MM.1S (cell line): ENCODE measurements at regions not wholly inside any gene's neighbourhood (a gene's known extent, or its start where the extent isn't known, plus 50 kb on each side); places are given as distances from the start of the nearest gene placed in this dataset.

ENCODE experiments used
- DNase-seq: peaks from one replicate; pipeline ENCODE4 v3.0.0-alpha.2; 2015
- H2AFZ ChIP-seq: fragments of 300-600 bp; sonication (generic); 2 replicates; pipeline ENCODE4 v1.6.0; 2016; ENCODE audit warnings: antibody characterized with exemption, low read length
- H3F3A ChIP-seq: fragments of 300-600 bp; sonication (generic); 2 replicates; pipeline ENCODE4 v1.6.1; 2016; ENCODE audit warnings: mild to moderate bottlenecking, antibody characterized with exemption, low read length, moderate library complexity, mixed read lengths; ENCODE audit not compliant: insufficient read depth
- H3K27ac ChIP-seq: fragments of 300-600 bp; sonication (generic); 2 replicates; pipeline ENCODE4 v1.5.1; 2016; ENCODE audit warnings: mild to moderate bottlenecking, low read length
- H3K27me3 ChIP-seq: fragments of 300-600 bp; sonication (generic); replicated peaks from 2 replicates; pipeline ENCODE4 v1.6.0; 2016; ENCODE audit warnings: low read length; ENCODE audit not compliant: insufficient read depth
- H3K36me3 ChIP-seq: fragments of 300-600 bp; sonication (generic); replicated peaks from 2 replicates; pipeline ENCODE4 v1.6.1; 2016; ENCODE audit warnings: mild to moderate bottlenecking, low read length, mixed read lengths; ENCODE audit not compliant: insufficient read depth
- H3K4me1 ChIP-seq: fragments of 300-600 bp; sonication (generic); 2 replicates; pipeline ENCODE4 v1.6.1; 2016; ENCODE audit warnings: low read length, mixed read lengths
- H3K4me2 ChIP-seq: fragments of 300-600 bp; sonication (generic); 2 replicates; pipeline ENCODE4 v1.6.0; 2016; ENCODE audit warnings: low read depth, low read length
- H3K4me3 ChIP-seq: fragments of 300-600 bp; sonication (generic); 2 replicates; pipeline ENCODE4 v1.5.1; 2016; ENCODE audit warnings: low read length, mixed read lengths
- H3K79me2 ChIP-seq: fragments of 300-600 bp; sonication (generic); 2 replicates; pipeline ENCODE4 v1.6.1; 2016; ENCODE audit warnings: mixed run types, low read length, mixed read lengths
- H3K9ac ChIP-seq: fragments of 300-600 bp; sonication (generic); 2 replicates; pipeline ENCODE4 v1.6.1; 2016; ENCODE audit warnings: low read length, mixed read lengths
- H3K9me2 ChIP-seq: fragments of 300-600 bp; sonication (generic); replicated peaks from 2 replicates; pipeline ENCODE4 v1.6.1; 2016; ENCODE audit warnings: mild to moderate bottlenecking, low read length, mixed read lengths; ENCODE audit not compliant: insufficient read depth
- H3K9me3 ChIP-seq: fragments of 300-600 bp; sonication (generic); replicated peaks from 2 replicates; pipeline ENCODE4 v1.6.1; 2016; ENCODE audit warnings: mild to moderate bottlenecking, low read length, mixed read lengths; ENCODE audit not compliant: insufficient read depth
- H4K20me1 ChIP-seq: fragments of 300-600 bp; sonication (generic); 2 replicates; pipeline ENCODE4 v1.6.1; 2016; ENCODE audit warnings: mild to moderate bottlenecking, low read length, moderate library complexity, mixed read lengths; ENCODE audit not compliant: insufficient read depth
- EZH2 ChIP-seq: fragments of 300-600 bp; sonication (generic); optimal IDR thresholded peaks from 2 replicates; pipeline ENCODE3; 2017; ENCODE audit warnings: low read depth, mild to moderate bottlenecking, antibody characterized with exemption, low read length, mixed read lengths
- EZH2phosphoT487 ChIP-seq: fragments of 300-600 bp; sonication (generic); IDR thresholded peaks from 2 replicates; pipeline ENCODE4 v1.6.1; 2018; ENCODE audit warnings: antibody characterized with exemption, low read length
- TF ChIP-seq, protein P1 (sequence below): fragments of 300-600 bp; sonication (generic); IDR thresholded peaks from 2 replicates; pipeline ENCODE4 v1.5.1; 2016; ENCODE audit warnings: antibody characterized with exemption, low read length, mixed read lengths

DNA sequence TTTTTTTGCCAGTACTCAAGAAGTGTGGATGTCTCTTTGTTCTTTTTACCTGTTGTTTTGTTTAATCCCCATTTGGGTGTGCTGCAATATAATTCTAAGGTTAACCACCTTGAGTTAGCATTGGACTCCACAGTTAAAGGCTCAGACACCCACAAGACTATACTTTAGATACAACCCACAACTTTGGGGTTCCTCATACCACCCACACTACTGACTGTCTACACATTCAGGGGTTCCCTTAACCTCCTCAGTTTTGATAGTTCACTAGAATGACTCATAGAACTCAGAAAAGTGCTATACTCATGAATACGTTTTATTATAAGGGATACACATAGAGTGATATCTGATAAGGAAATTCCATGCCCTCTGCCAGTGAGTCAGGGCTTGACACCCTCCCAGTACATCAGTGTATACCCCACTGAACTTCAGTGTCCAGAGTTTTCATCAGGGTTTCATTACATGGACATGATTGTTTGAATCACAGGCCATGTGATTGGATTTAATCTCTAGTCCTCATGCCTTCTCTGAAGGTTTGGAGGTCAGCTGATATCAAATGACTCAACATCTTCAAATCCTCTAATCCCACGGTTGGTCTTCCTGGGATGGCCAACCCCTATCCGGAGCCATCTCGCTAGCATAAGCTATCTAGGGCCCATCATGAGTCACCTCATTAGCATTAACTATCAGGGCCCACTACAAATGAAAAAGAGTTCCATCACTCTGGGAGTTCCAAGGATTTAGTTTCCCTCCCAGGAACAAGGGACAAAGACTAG is 357.7 kb upstream of the EMCN start:
- Histone ChIP-seq H3K79me2 (no peaks in the 10 kb centered on the region), H3K4me2 (no peak overlapping the region), H3F3A (no peaks in the 10 kb centered on the region), H3K4me3 (no peak overlapping the region), H3K4me1 (no peaks in the 10 kb centered on the region), H3K27me3 (no peaks in the 10 kb centered on the region), H3K9me3 (no peaks in the 10 kb centered on the region), H3K9ac (no peak overlapping the region), H3K9me2 (no peaks in the 10 kb centered on the region), H4K20me1 (no peaks in the 10 kb centered on the region), H3K27ac (no peak overlapping the region), H2AFZ (no peak overlapping the region), H3K36me3 (no peaks in the 10 kb centered on the region)
- DNase-seq, result no peak
- TF ChIP-seq, protein P1, sequence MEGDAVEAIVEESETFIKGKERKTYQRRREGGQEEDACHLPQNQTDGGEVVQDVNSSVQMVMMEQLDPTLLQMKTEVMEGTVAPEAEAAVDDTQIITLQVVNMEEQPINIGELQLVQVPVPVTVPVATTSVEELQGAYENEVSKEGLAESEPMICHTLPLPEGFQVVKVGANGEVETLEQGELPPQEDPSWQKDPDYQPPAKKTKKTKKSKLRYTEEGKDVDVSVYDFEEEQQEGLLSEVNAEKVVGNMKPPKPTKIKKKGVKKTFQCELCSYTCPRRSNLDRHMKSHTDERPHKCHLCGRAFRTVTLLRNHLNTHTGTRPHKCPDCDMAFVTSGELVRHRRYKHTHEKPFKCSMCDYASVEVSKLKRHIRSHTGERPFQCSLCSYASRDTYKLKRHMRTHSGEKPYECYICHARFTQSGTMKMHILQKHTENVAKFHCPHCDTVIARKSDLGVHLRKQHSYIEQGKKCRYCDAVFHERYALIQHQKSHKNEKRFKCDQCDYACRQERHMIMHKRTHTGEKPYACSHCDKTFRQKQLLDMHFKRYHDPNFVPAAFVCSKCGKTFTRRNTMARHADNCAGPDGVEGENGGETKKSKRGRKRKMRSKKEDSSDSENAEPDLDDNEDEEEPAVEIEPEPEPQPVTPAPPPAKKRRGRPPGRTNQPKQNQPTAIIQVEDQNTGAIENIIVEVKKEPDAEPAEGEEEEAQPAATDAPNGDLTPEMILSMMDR, result no peak
- TF ChIP-seq EZH2phosphoT487, result no peak
- TF ChIP-seq EZH2, result no peak

DNA sequence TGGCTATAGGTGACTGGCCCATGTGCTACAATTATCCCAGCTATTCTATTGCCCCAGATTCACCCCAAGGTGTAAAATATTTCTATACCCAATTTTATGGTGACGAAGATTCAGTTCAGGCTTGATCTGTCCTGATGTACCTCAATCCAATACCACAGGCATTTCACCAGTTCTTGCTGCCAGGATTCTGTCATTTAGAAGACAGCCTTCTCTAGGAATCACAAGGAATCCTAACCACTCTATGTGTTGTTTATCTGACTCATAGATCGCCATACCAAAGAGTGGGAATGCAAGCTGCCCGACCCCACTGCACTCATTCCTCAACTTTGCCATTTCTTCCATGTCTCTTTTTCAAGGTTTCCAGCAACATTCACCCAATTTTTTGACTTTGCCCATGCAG is 355.0 kb upstream of the EMCN start:
- H3K9me3 ChIP-seq, result no peaks in the 10 kb centered on the region
- no peaks in the 10 kb centered on the region for H3K27me3 ChIP-seq
- H3K36me3 ChIP-seq, result no peaks in the 10 kb centered on the region
- H3F3A ChIP-seq, result no peaks in the 10 kb centered on the region
- H2AFZ ChIP-seq, result no peak overlapping the region
- H3K27ac ChIP-seq, result no peak overlapping the region
- no peak for TF ChIP-seq EZH2phosphoT487
- TF ChIP-seq, protein P1, result no peak
- TF ChIP-seq EZH2, result no peak
- no peaks in the 10 kb centered on the region for H3K9me2 ChIP-seq
- DNase-seq, result no peak
- H3K9ac ChIP-seq, result no peak overlapping the region
- H3K4me2 ChIP-seq, result no peak overlapping the region
- no peaks in the 10 kb centered on the region for H3K4me1 ChIP-seq
- H4K20me1 ChIP-seq, result no peaks in the 10 kb centered on the region
- no peak overlapping the region for H3K4me3 ChIP-seq
- no peaks in the 10 kb centered on the region for H3K79me2 ChIP-seq

DNA sequence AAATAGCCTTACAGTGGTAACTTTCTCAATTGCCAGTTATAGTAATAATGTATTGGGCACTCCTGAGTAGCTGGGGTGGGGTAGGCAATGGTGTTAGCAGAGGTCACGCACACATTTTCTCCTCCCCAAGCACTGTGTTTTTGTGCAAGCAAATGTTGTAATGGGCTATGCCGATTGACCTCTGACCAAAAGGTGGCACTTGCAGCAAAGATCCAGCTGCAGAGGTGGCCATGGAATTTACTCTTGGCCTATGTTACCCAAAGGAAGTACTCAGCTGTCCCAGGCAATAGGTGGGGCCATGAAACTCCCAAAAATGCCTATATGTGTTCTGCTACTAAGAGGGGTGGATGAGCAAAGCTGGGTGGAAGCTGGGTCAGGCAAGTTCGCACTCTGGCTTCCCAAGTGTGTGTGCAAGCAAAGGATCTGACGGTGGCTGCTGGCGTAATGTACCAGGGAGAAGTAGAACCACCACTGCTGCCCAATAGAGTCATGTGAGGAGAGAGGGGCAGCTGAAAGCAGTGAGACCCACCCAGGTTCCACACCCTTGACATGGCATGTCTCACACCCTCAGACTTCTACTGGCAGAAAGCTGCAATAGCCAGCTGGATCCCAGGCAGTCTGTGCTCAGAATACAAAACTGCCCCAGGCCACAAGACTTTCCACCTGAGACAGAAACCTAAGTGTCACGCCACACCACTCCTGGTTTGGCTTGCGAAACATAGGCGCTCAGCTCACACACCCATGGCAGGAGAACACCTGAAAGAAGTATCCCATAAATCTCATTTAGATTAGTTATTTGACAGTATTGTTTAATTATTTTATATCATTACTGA is 353.3 kb upstream of the EMCN start:
- no peak for DNase-seq
- Histone ChIP-seq H3K4me2 (no peak overlapping the region), H3K4me1 (no peaks in the 10 kb centered on the region), H3K9me2 (no peaks in the 10 kb centered on the region), H3K9me3 (no peaks in the 10 kb centered on the region), H3K36me3 (no peaks in the 10 kb centered on the region), H3K4me3 (no peak overlapping the region), H3K9ac (no peak overlapping the region), H3K79me2 (no peaks in the 10 kb centered on the region), H3K27ac (no peak overlapping the region), H3K27me3 (no peaks in the 10 kb centered on the region), H4K20me1 (no peaks in the 10 kb centered on the region), H2AFZ (no peak overlapping the region), H3F3A (no peaks in the 10 kb centered on the region)
- no peak for TF ChIP-seq EZH2phosphoT487
- TF ChIP-seq, protein P1, result no peak
- TF ChIP-seq EZH2, result no peak
